ENCODE measurements at regions not wholly inside any gene's neighbourhood (a gene's known extent, or its start where the extent isn't known, plus 50 kb on each side); places are given as distances from the start of the nearest gene placed in this dataset.

GRCh38 chr5:2611659-2612058 lies 139.8 kb downstream of the IRX2 start:
- no peak for DNase-seq (ENCODE audit: low read depth, low spot score)
- POLR2A ChIA-PET: no interaction called here
- no peak for TF ChIP-seq CTCF (IDR thresholded peaks at IDR 0.05; ENCODE audit: insufficient read depth, low read length, missing control alignments)

GRCh38 chr5:2610986-2611385 lies 140.5 kb downstream of the IRX2 start:
- TF ChIP-seq CTCF (IDR thresholded peaks at IDR 0.05; ENCODE audit: insufficient read depth, low read length, missing control alignments): no peak
- POLR2A ChIA-PET: no interaction called here
- no peak overlapping the region for H3K4me3 ChIP-seq (ENCODE audit: low read depth, low read length)
- DNase-seq (ENCODE audit: low read depth, low spot score): no peak
- CTCF ChIA-PET: no interaction called here

More at GRCh38 chr5:2611659-2612058, 139.8 kb downstream of the IRX2 start:
- H3K4me3 ChIP-seq (ENCODE audit: low read depth, low read length): no peak overlapping the region
- CTCF ChIA-PET: no interaction called here

- POLR2A ChIA-PET: no interaction called here
- CTCF ChIA-PET: no interaction called here
- DNase-seq (ENCODE audit: low read depth, low spot score): no peak
- no peak overlapping the region for H3K4me3 ChIP-seq (ENCODE audit: low read depth, low read length)
- no peak for TF ChIP-seq CTCF (IDR thresholded peaks at IDR 0.05; ENCODE audit: insufficient read depth, low read length, missing control alignments)
Measured at GRCh38 chr5:2608391-2608790, 143.1 kb downstream of the IRX2 start.

GRCh38 chr5:2607598-2607997 lies 143.9 kb downstream of the IRX2 start:
- H3K4me3 ChIP-seq (ENCODE audit: low read depth, low read length): no peak overlapping the region
- TF ChIP-seq CTCF (IDR thresholded peaks at IDR 0.05; ENCODE audit: insufficient read depth, low read length, missing control alignments): no peak
- no peak for DNase-seq (ENCODE audit: low read depth, low spot score)
- ChIA-PET POLR2A (no interaction called here), CTCF (no interaction called here)

GRCh38 chr5:2603272-2603575 lies 148.3 kb downstream of the IRX2 start:
- H3K4me3 ChIP-seq (ENCODE audit: low read depth, low read length): no peak overlapping the region
- POLR2A ChIA-PET: no interaction called here
- no peak for TF ChIP-seq CTCF (IDR thresholded peaks at IDR 0.05; ENCODE audit: insufficient read depth, low read length, missing control alignments)
- CTCF ChIA-PET: no interaction called here
- no peak for DNase-seq (ENCODE audit: low read depth, low spot score)

GRCh38 chr5:2602451-2603271 lies 148.8 kb downstream of the IRX2 start:
- no peak overlapping the region for H3K4me3 ChIP-seq (ENCODE audit: low read depth, low read length)
- TF ChIP-seq CTCF (IDR thresholded peaks at IDR 0.05; ENCODE audit: insufficient read depth, low read length, missing control alignments): no peak
- ChIA-PET POLR2A (no interaction called here), CTCF (no interaction called here)
- no peak for DNase-seq (ENCODE audit: low read depth, low spot score)
